HepG2 (cell line): ENCODE measurements at regions not wholly inside any gene's neighbourhood (a gene's known extent, or its start where the extent isn't known, plus 50 kb on each side); places are given as distances from the start of the nearest gene placed in this dataset.

Source experiments
- ATAC-seq: fragments of 200-7000 bp; cut with Tn5 transposase; 3 replicates; pipeline ENCODE4 v1.9.1; 2020; ENCODE audit warnings: mild to moderate bottlenecking, moderate library complexity
- BruUV-seq: library from RNA; stranded (reverse); fragments of 400-500 nt; replicated peaks from 2 replicates; lab custom pipeline; 2021; lab: Mats Ljungman, UMichigan
- CTCF ChIA-PET: fragments of 300-600 bp; formaldehyde crosslinking; extraction: SDS; loops from one replicate; lab custom pipeline; 2021; ENCODE audit warnings: low total read pairs, inconsistent platforms, low intra/inter-chr PET ratio; lab: Yijun Ruan, JAX
- POLR2A ChIA-PET: fragments of 350-600 bp; sonication (Branson Sonifier 250); formaldehyde crosslinking; loops from one replicate; lab custom pipeline; 2020; ENCODE audit warnings: antibody characterized with exemption, inconsistent platforms; lab: Yijun Ruan, JAX
- DNase-seq: peaks from one replicate; pipeline ENCODE4 v3.0.0-alpha.2; 2015; ENCODE audit warnings: low spot score
- FAIRE-seq: peaks from 3 replicates; lab custom pipeline; 2011; peaks lifted over from hg19 to GRCh38; lab: Jason Lieb, UNC
- H2AFZ ChIP-seq: one replicate; pipeline ENCODE4 v1.6.1; 2011; ENCODE audit warnings: low read length, inconsistent platforms
- H3K27ac ChIP-seq: fragments of 300-600 bp; 3 replicates; pipeline ENCODE4 v1.8.0; 2011; ENCODE audit warnings: mixed run types, mild to moderate bottlenecking, mixed read lengths, low read length, inconsistent platforms; ENCODE audit not compliant: insufficient read depth; ENCODE audit errors: extremely low read length
- H3K27me3 ChIP-seq, 2 experiments: fragments of 200-600 bp in 1 of 2; 2 replicates in 1 of 2; 3 replicates in 1 of 2; pipeline versions ENCODE4 v1.6.0 to v1.8.0; 2011; ENCODE audit warnings: low read length in 2 of 2, mild to moderate bottlenecking in 2 of 2, moderate library complexity in 2 of 2, inconsistent platforms in 1 of 2; ENCODE audit not compliant: insufficient read depth in 2 of 2, control insufficient read depth in 1 of 2
- H3K36me3 ChIP-seq, 2 experiments: fragments of 200-600 bp in 1 of 2; replicated peaks in 1 of 2; 2 replicates in 1 of 2; 3 replicates in 1 of 2; pipeline versions ENCODE4 v1.5.1 to v1.8.0; 2011; ENCODE audit warnings: low read length in 2 of 2, inconsistent platforms in 1 of 2; ENCODE audit not compliant: insufficient read depth in 2 of 2, control insufficient read depth in 1 of 2
- H3K4me1 ChIP-seq: 2 replicates; pipeline ENCODE4 v1.5.1; 2012; ENCODE audit warnings: low read length, inconsistent platforms; ENCODE audit not compliant: insufficient read depth
- H3K4me2 ChIP-seq: 2 replicates; pipeline ENCODE4 v1.6.0; 2011; ENCODE audit warnings: low read depth, low read length, inconsistent platforms
- H3K4me3 ChIP-seq, 3 experiments: fragments of 200-600 bp in 1 of 3; sonication (generic), shearing (Covaris generic) in 1 of 3; replicated peaks in 1 of 3; 2 replicates each; pipeline ENCODE4 v1.5.1; 2011 to 2016; ENCODE audit warnings: low read length in 3 of 3, inconsistent platforms in 2 of 3, low read depth in 2 of 3, mild to moderate bottlenecking in 2 of 3, control low read depth in 1 of 3, mixed read lengths in 1 of 3; ENCODE audit not compliant: insufficient read depth in 1 of 3
- H3K79me2 ChIP-seq: one replicate; pipeline ENCODE4 v1.6.1; 2011; ENCODE audit warnings: low read length, inconsistent platforms; ENCODE audit not compliant: insufficient read depth
- H3K9ac ChIP-seq: 2 replicates; pipeline ENCODE4 v1.6.0; 2011; ENCODE audit warnings: mild to moderate bottlenecking, low read depth, low read length, inconsistent platforms; ENCODE audit not compliant: insufficient read depth
- H3K9me3 ChIP-seq: 2 replicates; pipeline ENCODE4 v1.5.1; 2012; ENCODE audit warnings: mild to moderate bottlenecking, low read length
- H4K20me1 ChIP-seq: 2 replicates; pipeline ENCODE4 v1.6.0; 2011; ENCODE audit warnings: inconsistent platforms, mild to moderate bottlenecking, low read length, moderate library complexity; ENCODE audit not compliant: insufficient read depth
- CCAR2 ChIP-seq: fragments of 200-400 bp; formaldehyde crosslinking; optimal IDR thresholded peaks from 2 replicates; pipeline ENCODE3; 2018; ENCODE audit warnings: low read depth, mild to moderate bottlenecking, low read length, moderate library complexity
- HNRNPK ChIP-seq: fragments of 200-400 bp; formaldehyde crosslinking; IDR thresholded peaks from 2 replicates; pipeline ENCODE4 v1.6.1; 2018; ENCODE audit warnings: low read length, low read depth, moderate library complexity, mild to moderate bottlenecking; ENCODE audit not compliant: poor library complexity, severe bottlenecking
- NCOA2 ChIP-seq: sonication (generic); formaldehyde crosslinking; IDR thresholded peaks from 2 replicates; pipeline ENCODE4 v1.8.0; 2022; ENCODE audit warnings: inconsistent platforms
- NCOR1 ChIP-seq: fragments of 200-600 bp; sonication (generic); IDR thresholded peaks from 2 replicates; pipeline ENCODE4 v1.7.0; 2017; ENCODE audit warnings: antibody characterized with exemption, low read length, borderline replicate concordance
- NFIC ChIP-seq: IDR thresholded peaks from 2 replicates; pipeline ENCODE4 v1.6.1; 2012; ENCODE audit warnings: mild to moderate bottlenecking, low read length, inconsistent platforms
- PAXIP1 ChIP-seq: sonication (generic); formaldehyde crosslinking; conservative IDR thresholded peaks from 2 replicates; pipeline ENCODE4 v1.4.0; 2020; ENCODE audit warnings: mild to moderate bottlenecking, missing genetic modification reagents, moderate library complexity
- RARA ChIP-seq: IDR thresholded peaks from 2 replicates; pipeline ENCODE4 v1.6.1; 2016; ENCODE audit warnings: missing genetic modification reagents, missing compliant biosample characterization
- SKIL ChIP-seq: sonication (generic); formaldehyde crosslinking; IDR thresholded peaks from 2 replicates; pipeline ENCODE4 v1.8.0; 2022; ENCODE audit warnings: missing genetic modification reagents, mild to moderate bottlenecking, moderate library complexity, borderline replicate concordance
- ZBTB7B ChIP-seq: sonication (generic); formaldehyde crosslinking; IDR thresholded peaks from 2 replicates; pipeline ENCODE4 v1.4.0; 2020; ENCODE audit warnings: missing genetic modification reagents
- ZNF446 ChIP-seq: sonication (generic); formaldehyde crosslinking; IDR thresholded peaks from 2 replicates; pipeline ENCODE4 v1.5.0; 2020; ENCODE audit warnings: mild to moderate bottlenecking, missing genetic modification reagents
- ZNF503 ChIP-seq: sonication (generic); formaldehyde crosslinking; IDR thresholded peaks from 2 replicates; pipeline ENCODE4 v1.4.0; 2020; ENCODE audit warnings: missing genetic modification reagents
- ZNF572 ChIP-seq: sonication (generic); formaldehyde crosslinking; IDR thresholded peaks from 2 replicates; pipeline ENCODE4 v1.5.1; 2020; ENCODE audit warnings: mild to moderate bottlenecking, missing genetic modification reagents
- ZNF703 ChIP-seq: sonication (generic); formaldehyde crosslinking; IDR thresholded peaks from 2 replicates; pipeline ENCODE4 v1.5.1; 2020; ENCODE audit warnings: missing genetic modification reagents, mild to moderate bottlenecking, moderate library complexity, borderline replicate concordance
- ZNF724P ChIP-seq: sonication (generic); formaldehyde crosslinking; IDR thresholded peaks from 2 replicates; pipeline ENCODE4 v1.8.0; 2022; ENCODE audit warnings: missing genetic modification reagents, borderline replicate concordance
- ZNF770 ChIP-seq: sonication (generic); formaldehyde crosslinking; IDR thresholded peaks from 2 replicates; pipeline ENCODE4 v1.5.0; 2020; ENCODE audit warnings: mild to moderate bottlenecking, missing genetic modification reagents
- WGBS: methylation state at CpG from one replicate; pipeline ENCODE4 v1.1.6; 2017; ENCODE audit warnings: low lambda C conversion rate; 5-methylcytosine and 5-hydroxymethylcytosine counted together
- in situ Hi-C: cut with HindIII; loops from 2 replicates; pipeline ENCODE4 v1.10.0; 2017; ENCODE audit warnings: low pct_unique_long_range_greater_than_20kb; ENCODE audit not compliant: extremely low pct_ligation_motif_present
- intact Hi-C: fragments of 100-400 bp; cut with micrococcal nuclease; formaldehyde crosslinking; loops from one replicate; pipeline ENCODE4 v1.10.0; 2022; ENCODE audit not compliant: unreplicated experiment

GRCh38 chr16:55138298-55138697 is 185.7 kb upstream of the IRX6 start (continued):
- peak; percentile 75 for TF ChIP-seq PAXIP1 (CRISPR knock-in tag)
- 0 out of 2 replicates have a peak, but pooled peaks have one; percentile 37 for TF ChIP-seq ZBTB7B
- TF ChIP-seq NFIC, result no peak

GRCh38 chr16:55142405-55142804 is 181.6 kb upstream of the IRX6 start:
- in situ Hi-C loops, result no loop called here
- no peak overlapping the region for H3K9ac ChIP-seq
- DNase-seq (no peak), FAIRE-seq (no peak), ATAC-seq (no peak)
- no TSS peak for BruUV-seq
- H3K36me3 ChIP-seq, result no peaks in the 10 kb centered on the region
- H3K27ac ChIP-seq, result no peak overlapping the region
- no peak overlapping the region for H3K4me3 ChIP-seq
- no peaks in the 10 kb centered on the region for H3K27me3 ChIP-seq
- intact Hi-C loops, result no loop called here
- peaks cover 29% of the 10 kb centered on the region for H3K4me1 ChIP-seq
- no peak overlapping the region for H2AFZ ChIP-seq
- 15% methylated on average over 4 of the region's 4 CpGs for WGBS
- ChIA-PET CTCF (no interaction called here), POLR2A (no interaction called here)
- H4K20me1 ChIP-seq, result no peaks in the 10 kb centered on the region
- H3K9me3 ChIP-seq, result no peaks in the 10 kb centered on the region
- no peak overlapping the region for H3K4me2 ChIP-seq
- H3K79me2 ChIP-seq, result no peaks in the 10 kb centered on the region
- TF ChIP-seq HNRNPK (no peak), ZNF770 (CRISPR knock-in tag) (no peak), ZNF446 (CRISPR knock-in tag) (no peak), NCOR1 (no peak), SKIL (no peak), ZNF503 (CRISPR knock-in tag) (no peak), CCAR2 (no peak), RARA (CRISPR knock-in tag) (no peak), ZNF724P (no peak), ZNF703 (CRISPR knock-in tag) (no peak), NCOA2 (CRISPR knock-in tag) (no peak), ZNF572 (no peak)
